ENCODE measurements at regions not wholly inside any gene's neighbourhood (a gene's known extent, or its start where the extent isn't known, plus 50 kb on each side); places are given as distances from the start of the nearest gene placed in this dataset.

- TF ChIP-seq CTCF (IDR thresholded peaks at IDR 0.05) (no peak), POLR2AphosphoS5 (IDR thresholded peaks at IDR 0.05) (no peak)
Observed at GRCh38 chr5:124353016-124353415, 393.4 kb downstream of the ZNF608 start.
